GM12878 (cell line): ENCODE measurements at regions not wholly inside any gene's neighbourhood (a gene's known extent, or its start where the extent isn't known, plus 50 kb on each side); places are given as distances from the start of the nearest gene placed in this dataset.

Source experiments
- ATAC-seq: fragments of 200-7000 bp; cut with Tn5 transposase; 3 replicates; pipeline ENCODE4 v1.9.1; 2020; ENCODE audit warnings: mild to moderate bottlenecking, moderate library complexity
- BruUV-seq: library from RNA; stranded (reverse); fragments of 400-500 nt; replicated peaks from 2 replicates; lab custom pipeline; 2021; lab: Mats Ljungman, UMichigan
- CTCF ChIA-PET: fragments of 300-600 bp; sonication (Branson Sonifier 250); formaldehyde crosslinking; extraction: SDS; loops from one replicate; lab custom pipeline; 2021; ENCODE audit warnings: inconsistent platforms; lab: Yijun Ruan, JAX
- POLR2A ChIA-PET: fragments of 350-600 bp; formaldehyde crosslinking; extraction: SDS; loops from one replicate; lab custom pipeline; 2021; ENCODE audit warnings: inconsistent platforms; lab: Charles Lee
- RAD21 ChIA-PET: fragments of 300-600 bp; sonication (Branson Sonifier 250); formaldehyde crosslinking; loops from one replicate; lab custom pipeline; 2023; ENCODE audit warnings: antibody characterized with exemption; ENCODE audit not compliant: unreplicated experiment; lab: Charles Lee
- SMC1A ChIA-PET: fragments of 300-600 bp; sonication (Branson Sonifier 250); formaldehyde crosslinking; loops from one replicate; lab custom pipeline; 2023; ENCODE audit not compliant: unreplicated experiment, uncharacterized antibody; lab: Charles Lee
- DNase-seq: peaks from one replicate; pipeline ENCODE4 v3.0.0-alpha.2; 2011; ENCODE audit warnings: low read depth, low spot score
- FAIRE-seq: peaks from 3 replicates; lab custom pipeline; 2011; peaks lifted over from hg19 to GRCh38; lab: Jason Lieb, UNC
- H2AFZ ChIP-seq: 2 replicates; pipeline ENCODE4 v1.6.0; 2011; ENCODE audit warnings: low read depth, low read length, control low read depth; ENCODE audit not compliant: control insufficient read depth
- H3K27ac ChIP-seq: 2 replicates; pipeline ENCODE4 v1.5.1; 2011; ENCODE audit warnings: control low read depth; ENCODE audit not compliant: control insufficient read depth, insufficient read depth
- H3K27me3 ChIP-seq, 2 experiments: replicated peaks in 1 of 2; 2 replicates each; pipeline versions ENCODE4 v1.6.0 to v1.6.1; 2011; ENCODE audit warnings: low read length in 1 of 2; ENCODE audit not compliant: control insufficient read depth in 2 of 2, insufficient read depth in 2 of 2
- H3K36me3 ChIP-seq, 2 experiments: 2 replicates each; pipeline ENCODE4 v1.5.1; 2011; ENCODE audit warnings: low read length in 1 of 2; ENCODE audit not compliant: control insufficient read depth in 2 of 2, insufficient read depth in 2 of 2
- H3K4me1 ChIP-seq: 2 replicates; pipeline ENCODE4 v1.6.1; 2011; ENCODE audit warnings: mild to moderate bottlenecking, low read length, moderate library complexity, mixed read lengths; ENCODE audit not compliant: control insufficient read depth, insufficient read depth
- H3K4me2 ChIP-seq: 2 replicates; pipeline ENCODE4 v1.6.0; 2011; ENCODE audit warnings: control low read depth; ENCODE audit not compliant: control insufficient read depth, insufficient read depth
- H3K4me3 ChIP-seq: fragments of 200-600 bp; sonication (generic); 2 replicates; pipeline ENCODE4 v1.5.1; 2016
- H3K79me2 ChIP-seq: 2 replicates; pipeline ENCODE4 v1.6.0; 2011; ENCODE audit warnings: low read length; ENCODE audit not compliant: control insufficient read depth, insufficient read depth
- H3K9ac ChIP-seq: 2 replicates; pipeline ENCODE4 v1.8.0; 2011; ENCODE audit warnings: low read length, control low read depth, mixed read lengths; ENCODE audit not compliant: control insufficient read depth, insufficient read depth
- H3K9me3 ChIP-seq: replicated peaks from 3 replicates; pipeline ENCODE4 v1.5.1; 2011; ENCODE audit warnings: mild to moderate bottlenecking, low read length; ENCODE audit not compliant: control insufficient read depth, insufficient read depth
- H4K20me1 ChIP-seq: 2 replicates; pipeline ENCODE4 v1.6.0; 2011; ENCODE audit not compliant: control insufficient read depth, insufficient read depth
- CEBPB ChIP-seq, 2 experiments: fragments of 150-350 bp in 1 of 2; IDR thresholded peaks; 2 replicates each; pipeline ENCODE4 v1.6.1; 2012 to 2014; ENCODE audit warnings: low read depth in 2 of 2, low read length in 2 of 2, borderline replicate concordance in 1 of 2, inconsistent platforms in 1 of 2
- MTA2 ChIP-seq: fragments of 450-650 bp; IDR thresholded peaks from 2 replicates; pipeline ENCODE4 v1.6.1; 2016; ENCODE audit warnings: low read depth, mild to moderate bottlenecking, moderate library complexity
- STAT3 ChIP-seq: IDR thresholded peaks from 2 replicates; pipeline ENCODE4 v1.6.1; 2011; ENCODE audit warnings: low read depth, low read length, improper control_type of control experiment
- YY1 ChIP-seq: IDR thresholded peaks from 2 replicates; pipeline ENCODE4 v1.6.1; 2011; ENCODE audit warnings: low read depth, mild to moderate bottlenecking, low read length
- WGBS: methylation state at CpG from one replicate; pipeline ENCODE4 v1.1.6; 2016; ENCODE audit warnings: low lambda C conversion rate; ENCODE audit not compliant: insufficient replicate concordance, insufficient coverage; ENCODE audit errors: missing lambda C conversion rate; 5-methylcytosine and 5-hydroxymethylcytosine counted together
- in situ Hi-C: fragments of 300-500 bp; cut with MboI; formaldehyde crosslinking; loops from 9 replicates; pipeline ENCODE4 v1.14.3; 2018; ENCODE audit warnings: mixed read lengths
- intact Hi-C: fragments of 100-400 bp; cut with micrococcal nuclease; formaldehyde crosslinking; loops from one replicate; pipeline ENCODE4 v1.14.2; 2022; ENCODE audit not compliant: unreplicated experiment
- TF ChIP-seq, protein P1 (sequence below): fragments of 450-650 bp; formaldehyde crosslinking; IDR thresholded peaks from 2 replicates; pipeline ENCODE4 v1.4.0; 2022; ENCODE audit warnings: mild to moderate bottlenecking, moderate library complexity
- TF ChIP-seq, protein P2 (sequence below): IDR thresholded peaks from 2 replicates; pipeline ENCODE4 v1.6.1; 2011; ENCODE audit warnings: borderline replicate concordance, low read depth, mild to moderate bottlenecking, moderate library complexity, mixed read lengths, low read length; ENCODE audit not compliant: insufficient read depth; ENCODE audit errors: extremely low read length
- TF ChIP-seq, protein P3 (sequence below): IDR thresholded peaks from 2 replicates; pipeline ENCODE4 v1.6.1; 2012; ENCODE audit warnings: low read depth, low read length, improper control_type of control experiment
- TF ChIP-seq, protein P4 (sequence below): IDR thresholded peaks from 2 replicates; pipeline ENCODE4 v1.6.1; 2011; ENCODE audit warnings: mild to moderate bottlenecking, low read depth, low read length, moderate library complexity; ENCODE audit not compliant: insufficient replicate concordance
- TF ChIP-seq, protein P5 (sequence below): IDR thresholded peaks from 2 replicates; pipeline ENCODE4 v1.6.1; 2012; ENCODE audit warnings: mild to moderate bottlenecking, low read depth, low read length
- TF ChIP-seq, protein P6 (sequence below): IDR thresholded peaks from 2 replicates; pipeline ENCODE4 v1.6.1; 2012; ENCODE audit warnings: low read length, inconsistent platforms

DNA sequence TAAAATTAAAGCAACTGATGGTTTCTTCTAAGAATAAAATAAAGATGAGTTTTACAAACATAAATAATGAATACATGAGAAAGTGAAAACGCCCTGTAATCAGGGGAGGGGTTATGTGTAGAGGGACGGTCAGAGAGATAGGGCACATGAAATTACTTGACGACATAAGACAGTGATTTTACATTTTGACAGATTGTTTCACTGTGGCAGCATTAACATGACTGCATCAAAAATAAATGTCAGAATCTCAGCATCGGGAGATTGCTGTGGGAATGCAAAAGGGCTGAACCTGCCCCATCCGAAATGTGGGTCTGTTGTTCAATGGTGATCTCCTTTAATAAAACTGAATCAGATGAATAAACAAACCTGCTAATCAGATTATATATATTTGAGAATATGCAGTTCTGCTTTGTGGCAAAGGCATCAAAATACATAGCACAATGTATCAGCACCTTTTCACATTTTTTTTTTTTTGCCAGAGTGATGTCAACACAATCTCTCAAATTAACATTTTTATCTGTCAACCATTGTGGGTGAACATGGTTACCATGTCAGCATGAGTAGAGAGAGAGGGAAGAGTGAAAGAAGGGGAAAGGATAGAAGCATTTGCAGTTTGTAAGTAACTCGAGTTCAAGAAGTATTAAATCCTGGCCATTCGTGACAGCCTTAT lies 177.1 kb upstream of the MAN1A1 start:
- CTCF ChIA-PET = interaction anchor here (0.7 to 1.1 kb wide), 2 partner anchors 9 to 112 kb away, joined by 3 read pairs; no protein-coding TSS in a partner anchor
- WGBS = 44% methylated on average over 7 of the region's 7 CpGs
- no peak overlapping the region for H3K4me3 ChIP-seq
- intact Hi-C loops = no loop called here
- ATAC-seq (no peak), FAIRE-seq (no peak), DNase-seq (no peak)
- H3K27ac ChIP-seq = no peak overlapping the region
- no peaks in the 10 kb centered on the region for H3K79me2 ChIP-seq
- no peaks in the 10 kb centered on the region for H3K36me3 ChIP-seq
- no TSS peak for BruUV-seq
- SMC1A ChIA-PET = no interaction called here
- no peaks in the 10 kb centered on the region for H3K4me1 ChIP-seq
- H4K20me1 ChIP-seq = no peaks in the 10 kb centered on the region
- POLR2A ChIA-PET = no interaction called here
- RAD21 ChIA-PET = no interaction called here
- TF ChIP-seq YY1 = no peak
- TF ChIP-seq, protein P1, sequence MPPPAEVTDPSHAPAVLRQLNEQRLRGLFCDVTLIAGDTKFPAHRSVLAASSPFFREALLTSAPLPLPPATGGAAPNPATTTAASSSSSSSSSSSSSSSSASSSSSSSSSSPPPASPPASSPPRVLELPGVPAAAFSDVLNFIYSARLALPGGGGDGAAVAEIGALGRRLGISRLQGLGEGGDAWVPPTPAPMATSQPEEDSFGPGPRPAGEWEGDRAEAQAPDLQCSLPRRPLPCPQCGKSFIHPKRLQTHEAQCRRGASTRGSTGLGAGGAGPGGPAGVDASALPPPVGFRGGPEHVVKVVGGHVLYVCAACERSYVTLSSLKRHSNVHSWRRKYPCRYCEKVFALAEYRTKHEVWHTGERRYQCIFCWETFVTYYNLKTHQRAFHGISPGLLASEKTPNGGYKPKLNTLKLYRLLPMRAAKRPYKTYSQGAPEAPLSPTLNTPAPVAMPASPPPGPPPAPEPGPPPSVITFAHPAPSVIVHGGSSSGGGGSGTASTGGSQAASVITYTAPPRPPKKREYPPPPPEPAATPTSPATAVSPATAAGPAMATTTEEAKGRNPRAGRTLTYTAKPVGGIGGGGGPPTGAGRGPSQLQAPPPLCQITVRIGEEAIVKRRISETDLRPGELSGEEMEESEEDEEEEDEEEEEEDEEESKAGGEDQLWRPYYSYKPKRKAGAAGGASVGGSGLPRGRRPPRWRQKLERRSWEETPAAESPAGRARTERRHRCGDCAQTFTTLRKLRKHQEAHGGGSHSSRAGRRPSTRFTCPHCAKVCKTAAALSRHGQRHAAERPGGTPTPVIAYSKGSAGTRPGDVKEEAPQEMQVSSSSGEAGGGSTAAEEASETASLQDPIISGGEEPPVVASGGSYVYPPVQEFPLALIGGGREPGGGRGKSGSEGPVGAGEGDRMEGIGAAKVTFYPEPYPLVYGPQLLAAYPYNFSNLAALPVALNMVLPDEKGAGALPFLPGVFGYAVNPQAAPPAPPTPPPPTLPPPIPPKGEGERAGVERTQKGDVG = no peak
- TF ChIP-seq, protein P2, sequence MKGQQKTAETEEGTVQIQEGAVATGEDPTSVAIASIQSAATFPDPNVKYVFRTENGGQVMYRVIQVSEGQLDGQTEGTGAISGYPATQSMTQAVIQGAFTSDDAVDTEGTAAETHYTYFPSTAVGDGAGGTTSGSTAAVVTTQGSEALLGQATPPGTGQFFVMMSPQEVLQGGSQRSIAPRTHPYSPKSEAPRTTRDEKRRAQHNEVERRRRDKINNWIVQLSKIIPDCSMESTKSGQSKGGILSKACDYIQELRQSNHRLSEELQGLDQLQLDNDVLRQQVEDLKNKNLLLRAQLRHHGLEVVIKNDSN = no peak
- TF ChIP-seq, protein P3, sequence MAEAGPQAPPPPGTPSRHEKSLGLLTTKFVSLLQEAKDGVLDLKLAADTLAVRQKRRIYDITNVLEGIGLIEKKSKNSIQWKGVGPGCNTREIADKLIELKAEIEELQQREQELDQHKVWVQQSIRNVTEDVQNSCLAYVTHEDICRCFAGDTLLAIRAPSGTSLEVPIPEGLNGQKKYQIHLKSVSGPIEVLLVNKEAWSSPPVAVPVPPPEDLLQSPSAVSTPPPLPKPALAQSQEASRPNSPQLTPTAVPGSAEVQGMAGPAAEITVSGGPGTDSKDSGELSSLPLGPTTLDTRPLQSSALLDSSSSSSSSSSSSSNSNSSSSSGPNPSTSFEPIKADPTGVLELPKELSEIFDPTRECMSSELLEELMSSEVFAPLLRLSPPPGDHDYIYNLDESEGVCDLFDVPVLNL = no peak
- no peak for TF ChIP-seq STAT3
- TF ChIP-seq, protein P4, sequence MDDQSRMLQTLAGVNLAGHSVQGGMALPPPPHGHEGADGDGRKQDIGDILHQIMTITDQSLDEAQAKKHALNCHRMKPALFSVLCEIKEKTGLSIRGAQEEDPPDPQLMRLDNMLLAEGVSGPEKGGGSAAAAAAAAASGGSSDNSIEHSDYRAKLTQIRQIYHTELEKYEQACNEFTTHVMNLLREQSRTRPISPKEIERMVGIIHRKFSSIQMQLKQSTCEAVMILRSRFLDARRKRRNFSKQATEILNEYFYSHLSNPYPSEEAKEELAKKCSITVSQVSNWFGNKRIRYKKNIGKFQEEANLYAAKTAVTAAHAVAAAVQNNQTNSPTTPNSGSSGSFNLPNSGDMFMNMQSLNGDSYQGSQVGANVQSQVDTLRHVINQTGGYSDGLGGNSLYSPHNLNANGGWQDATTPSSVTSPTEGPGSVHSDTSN = no peak
- no peak for TF ChIP-seq MTA2
- TF ChIP-seq, protein P5, sequence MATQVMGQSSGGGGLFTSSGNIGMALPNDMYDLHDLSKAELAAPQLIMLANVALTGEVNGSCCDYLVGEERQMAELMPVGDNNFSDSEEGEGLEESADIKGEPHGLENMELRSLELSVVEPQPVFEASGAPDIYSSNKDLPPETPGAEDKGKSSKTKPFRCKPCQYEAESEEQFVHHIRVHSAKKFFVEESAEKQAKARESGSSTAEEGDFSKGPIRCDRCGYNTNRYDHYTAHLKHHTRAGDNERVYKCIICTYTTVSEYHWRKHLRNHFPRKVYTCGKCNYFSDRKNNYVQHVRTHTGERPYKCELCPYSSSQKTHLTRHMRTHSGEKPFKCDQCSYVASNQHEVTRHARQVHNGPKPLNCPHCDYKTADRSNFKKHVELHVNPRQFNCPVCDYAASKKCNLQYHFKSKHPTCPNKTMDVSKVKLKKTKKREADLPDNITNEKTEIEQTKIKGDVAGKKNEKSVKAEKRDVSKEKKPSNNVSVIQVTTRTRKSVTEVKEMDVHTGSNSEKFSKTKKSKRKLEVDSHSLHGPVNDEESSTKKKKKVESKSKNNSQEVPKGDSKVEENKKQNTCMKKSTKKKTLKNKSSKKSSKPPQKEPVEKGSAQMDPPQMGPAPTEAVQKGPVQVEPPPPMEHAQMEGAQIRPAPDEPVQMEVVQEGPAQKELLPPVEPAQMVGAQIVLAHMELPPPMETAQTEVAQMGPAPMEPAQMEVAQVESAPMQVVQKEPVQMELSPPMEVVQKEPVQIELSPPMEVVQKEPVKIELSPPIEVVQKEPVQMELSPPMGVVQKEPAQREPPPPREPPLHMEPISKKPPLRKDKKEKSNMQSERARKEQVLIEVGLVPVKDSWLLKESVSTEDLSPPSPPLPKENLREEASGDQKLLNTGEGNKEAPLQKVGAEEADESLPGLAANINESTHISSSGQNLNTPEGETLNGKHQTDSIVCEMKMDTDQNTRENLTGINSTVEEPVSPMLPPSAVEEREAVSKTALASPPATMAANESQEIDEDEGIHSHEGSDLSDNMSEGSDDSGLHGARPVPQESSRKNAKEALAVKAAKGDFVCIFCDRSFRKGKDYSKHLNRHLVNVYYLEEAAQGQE = no peak
- no peak for TF ChIP-seq CEBPB (IDR thresholded peaks at IDR 0.05; ENCODE audit: borderline replicate concordance in 1 of 2, low read depth in 2 of 2, low read length in 2 of 2)
- TF ChIP-seq, protein P6, sequence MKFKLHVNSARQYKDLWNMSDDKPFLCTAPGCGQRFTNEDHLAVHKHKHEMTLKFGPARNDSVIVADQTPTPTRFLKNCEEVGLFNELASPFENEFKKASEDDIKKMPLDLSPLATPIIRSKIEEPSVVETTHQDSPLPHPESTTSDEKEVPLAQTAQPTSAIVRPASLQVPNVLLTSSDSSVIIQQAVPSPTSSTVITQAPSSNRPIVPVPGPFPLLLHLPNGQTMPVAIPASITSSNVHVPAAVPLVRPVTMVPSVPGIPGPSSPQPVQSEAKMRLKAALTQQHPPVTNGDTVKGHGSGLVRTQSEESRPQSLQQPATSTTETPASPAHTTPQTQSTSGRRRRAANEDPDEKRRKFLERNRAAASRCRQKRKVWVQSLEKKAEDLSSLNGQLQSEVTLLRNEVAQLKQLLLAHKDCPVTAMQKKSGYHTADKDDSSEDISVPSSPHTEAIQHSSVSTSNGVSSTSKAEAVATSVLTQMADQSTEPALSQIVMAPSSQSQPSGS = no peak
- TF ChIP-seq, all 136 proteins: peak for 0
- in situ Hi-C loops = no loop called here
- Histone ChIP-seq H3K27me3 (no peaks in the 10 kb centered on the region), H3K9ac (no peak overlapping the region), H2AFZ (no peak overlapping the region), H3K9me3 (no peaks in the 10 kb centered on the region), H3K4me2 (no peak overlapping the region)
